ENCODE measurements at regions not wholly inside any gene's neighbourhood (a gene's known extent, or its start where the extent isn't known, plus 50 kb on each side); places are given as distances from the start of the nearest gene placed in this dataset.

GRCh38 chr4:162945713-162946112 lies 221.0 kb downstream of the NAF1 start:
- H3K4me3 ChIP-seq (ENCODE audit: low read depth, low read length) = no peak overlapping the region
- no peak for DNase-seq (ENCODE audit: low read depth)
- TF ChIP-seq MYC (IDR thresholded peaks at IDR 0.05; ENCODE audit: low read depth, low read length) = no peak

- TF ChIP-seq POLR2A (IDR thresholded peaks at IDR 0.05; ENCODE audit: extremely low read depth, insufficient read length) (no peak), CTCF (IDR thresholded peaks at IDR 0.05; ENCODE audit: low read depth, low read length) (no peak), MYC (IDR thresholded peaks at IDR 0.05; ENCODE audit: low read depth, low read length) (no peak)
- TF ChIP-seq, protein P1, sequence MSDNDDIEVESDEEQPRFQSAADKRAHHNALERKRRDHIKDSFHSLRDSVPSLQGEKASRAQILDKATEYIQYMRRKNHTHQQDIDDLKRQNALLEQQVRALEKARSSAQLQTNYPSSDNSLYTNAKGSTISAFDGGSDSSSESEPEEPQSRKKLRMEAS (IDR thresholded peaks at IDR 0.05; ENCODE audit: low read depth, low read length) = no peak
- DNase-seq (ENCODE audit: low read depth) = no peak
Measured at GRCh38 chr4:162943263-162943662, 223.4 kb downstream of the NAF1 start.

DNA sequence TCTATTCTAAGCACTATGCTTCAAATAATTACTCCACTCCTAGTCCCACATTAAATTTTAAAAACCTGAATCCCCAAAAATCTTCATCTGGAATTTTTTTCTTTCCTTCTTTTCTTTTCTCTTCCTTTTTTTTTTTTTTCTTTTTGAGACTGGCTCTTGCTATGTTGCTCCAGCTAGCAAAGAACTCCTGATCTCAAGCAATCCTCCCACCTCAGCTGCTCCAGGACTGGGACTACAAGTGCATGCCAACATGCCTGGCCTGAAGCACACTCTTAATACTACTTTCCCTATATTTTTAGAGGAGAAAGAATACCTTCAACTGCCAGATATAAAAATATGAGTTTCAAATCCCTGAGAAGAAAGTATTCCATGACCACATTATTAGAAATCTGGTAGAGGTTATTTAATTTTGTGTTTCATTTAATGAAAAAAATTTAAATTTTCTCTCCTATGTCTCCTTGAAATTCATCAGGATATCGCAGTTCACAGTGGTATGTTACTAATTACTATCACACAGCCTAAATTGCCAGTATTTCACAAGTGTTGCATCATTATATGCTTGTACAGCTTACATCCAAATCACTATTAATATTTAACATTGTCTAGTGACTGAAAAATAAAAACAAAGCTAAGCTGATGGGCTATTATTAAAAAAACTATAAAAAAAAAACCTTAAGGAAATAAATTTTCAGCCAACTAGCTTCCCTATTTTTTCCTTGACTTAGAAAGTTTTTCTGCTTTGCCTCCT lies 227.8 kb downstream of the NAF1 start:
- TF ChIP-seq CTCF (IDR thresholded peaks at IDR 0.05; ENCODE audit: low read depth, low read length) (no peak), MYC (IDR thresholded peaks at IDR 0.05; ENCODE audit: low read depth, low read length) (no peak)
- H3K4me3 ChIP-seq (ENCODE audit: low read depth, low read length) = no peak overlapping the region
- DNase-seq (ENCODE audit: low read depth) = no peak

More at GRCh38 chr4:162943263-162943662, 223.4 kb downstream of the NAF1 start:
- no peak overlapping the region for H3K4me3 ChIP-seq (ENCODE audit: low read depth, low read length)

- no peak overlapping the region for H3K4me3 ChIP-seq (ENCODE audit: low read depth, low read length)
- TF ChIP-seq, protein P1 (IDR thresholded peaks at IDR 0.05; ENCODE audit: low read depth, low read length) = no peak
- TF ChIP-seq MYC (IDR thresholded peaks at IDR 0.05; ENCODE audit: low read depth, low read length) = no peak
- TF ChIP-seq POLR2A (IDR thresholded peaks at IDR 0.05; ENCODE audit: extremely low read depth, insufficient read length) = no peak
- TF ChIP-seq CTCF (IDR thresholded peaks at IDR 0.05; ENCODE audit: low read depth, low read length) = no peak
- no peak for DNase-seq (ENCODE audit: low read depth)
Measured at GRCh38 chr4:162935214-162935613, 231.5 kb downstream of the NAF1 start.

DNA sequence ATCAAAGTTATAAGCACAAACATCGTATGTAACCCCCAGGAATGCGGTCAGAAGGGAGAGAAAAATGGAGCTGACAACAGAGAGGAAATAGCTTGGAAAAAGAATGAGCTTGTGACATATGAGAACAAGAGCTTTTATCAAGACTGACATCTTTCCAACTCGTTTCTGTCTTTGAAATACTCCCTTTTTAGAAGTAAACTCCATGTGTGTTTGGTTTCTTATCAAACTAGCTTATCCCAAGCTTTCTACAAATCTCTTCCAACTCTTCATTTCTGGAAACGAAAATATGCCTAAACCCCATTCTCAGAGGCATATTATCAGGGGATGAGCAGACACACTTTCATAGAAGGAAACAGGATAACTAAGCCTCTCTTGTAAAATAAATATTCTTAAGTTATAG lies 235.4 kb downstream of the NAF1 start:
- no peak overlapping the region for H3K4me3 ChIP-seq (ENCODE audit: low read depth, low read length)
- DNase-seq (ENCODE audit: low read depth) = no peak
- no peak for TF ChIP-seq POLR2A (IDR thresholded peaks at IDR 0.05; ENCODE audit: extremely low read depth, insufficient read length)
- TF ChIP-seq MYC (IDR thresholded peaks at IDR 0.05; ENCODE audit: low read depth, low read length) = no peak
- TF ChIP-seq, protein P1 (IDR thresholded peaks at IDR 0.05; ENCODE audit: low read depth, low read length) = no peak
- TF ChIP-seq CTCF (IDR thresholded peaks at IDR 0.05; ENCODE audit: low read depth, low read length) = no peak

GRCh38 chr4:162921178-162921785 lies 245.4 kb downstream of the NAF1 start:
- TF ChIP-seq POLR2A (IDR thresholded peaks at IDR 0.05; ENCODE audit: extremely low read depth, insufficient read length) (no peak), MYC (IDR thresholded peaks at IDR 0.05; ENCODE audit: low read depth, low read length) (no peak), CTCF (IDR thresholded peaks at IDR 0.05; ENCODE audit: low read depth, low read length) (no peak)
- TF ChIP-seq, protein P1 (IDR thresholded peaks at IDR 0.05; ENCODE audit: low read depth, low read length) = no peak
- DNase-seq (ENCODE audit: low read depth) = no peak
- H3K4me3 ChIP-seq (ENCODE audit: low read depth, low read length) = no peak overlapping the region

Data from NB4 (cell line).